ENCODE measurements at regions not wholly inside any gene's neighbourhood (a gene's known extent, or its start where the extent isn't known, plus 50 kb on each side); places are given as distances from the start of the nearest gene placed in this dataset.
"Not testable (repeated sequence)": the region's sequence is repeated elsewhere in the genome, so short reads cannot be mapped to it uniquely, and the experiment has no call there.

GRCh38 chr3:124346487-124346886, 354.6 kb upstream of the ROPN1 start:
- no peaks in the 10 kb centered on the region for H3K27me3 ChIP-seq (replicated peaks; ENCODE audit: insufficient read depth, low read length)
- no peaks in the 10 kb centered on the region for H3K9me2 ChIP-seq (replicated peaks; ENCODE audit: insufficient read depth, low read length)
- no peak overlapping the region for H3K9ac ChIP-seq (ENCODE audit: low read length)
- no peak for TF ChIP-seq EZH2 (optimal IDR thresholded peaks at IDR 0.05; ENCODE audit: low read depth, low read length)
- TF ChIP-seq CTCF (IDR thresholded peaks at IDR 0.05; ENCODE audit: low read length), result no peak
- no peak for TF ChIP-seq EZH2phosphoT487 (IDR thresholded peaks at IDR 0.05; ENCODE audit: low read length)
- no peaks in the 10 kb centered on the region for H3F3A ChIP-seq (ENCODE audit: insufficient read depth, low read length)
- no peak for DNase-seq
- H4K20me1 ChIP-seq (ENCODE audit: insufficient read depth, low read length), result no peaks in the 10 kb centered on the region
- no peak overlapping the region for H3K27ac ChIP-seq (ENCODE audit: low read length)
- H3K9me3 ChIP-seq (replicated peaks; ENCODE audit: insufficient read depth, low read length), result no peaks in the 10 kb centered on the region
- H3K36me3 ChIP-seq (replicated peaks; ENCODE audit: insufficient read depth, low read length), result no peaks in the 10 kb centered on the region
- no peaks in the 10 kb centered on the region for H3K79me2 ChIP-seq (ENCODE audit: low read length)
- H3K4me2 ChIP-seq (ENCODE audit: low read depth, low read length), result no peak overlapping the region
- no peak overlapping the region for H3K4me3 ChIP-seq (ENCODE audit: low read length)
- H3K4me1 ChIP-seq (ENCODE audit: low read length), result no peaks in the 10 kb centered on the region
- H2AFZ ChIP-seq (ENCODE audit: low read length), result no peak overlapping the region

DNA sequence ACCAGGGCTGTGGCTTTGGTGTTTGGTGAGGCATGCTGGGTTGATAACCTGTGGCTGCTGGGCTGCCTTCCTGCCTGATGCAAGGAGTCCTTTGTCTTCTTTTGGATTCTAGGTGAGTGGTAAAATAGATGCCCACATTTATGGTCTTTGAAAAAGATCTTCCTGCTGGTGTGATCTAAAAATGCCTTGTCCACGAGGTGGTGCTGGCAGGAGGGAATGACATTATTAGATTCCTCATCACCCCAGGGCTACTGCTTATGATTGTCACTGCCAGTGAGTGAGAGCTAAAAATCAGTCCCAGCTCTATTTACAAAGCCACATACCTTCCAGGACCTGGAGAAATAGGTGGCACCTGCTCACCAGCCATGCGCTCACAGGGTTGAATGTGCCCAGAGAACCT, 355.5 kb upstream of the ROPN1 start:
- H3K9me3 ChIP-seq (replicated peaks; ENCODE audit: insufficient read depth, low read length), result no peaks in the 10 kb centered on the region
- H3K4me2 ChIP-seq (ENCODE audit: low read depth, low read length), result no peak overlapping the region
- H3K36me3 ChIP-seq (replicated peaks; ENCODE audit: insufficient read depth, low read length), result no peaks in the 10 kb centered on the region
- TF ChIP-seq EZH2 (optimal IDR thresholded peaks at IDR 0.05; ENCODE audit: low read depth, low read length) (no peak), EZH2phosphoT487 (IDR thresholded peaks at IDR 0.05; ENCODE audit: low read length) (no peak), CTCF (IDR thresholded peaks at IDR 0.05; ENCODE audit: low read length) (no peak; the same call in 1 of the 2 replicates)
- H2AFZ ChIP-seq (ENCODE audit: low read length), result no peak overlapping the region
- peaks cover 5% of the 10 kb centered on the region; the same call in 1 of the 2 replicates for H3K4me1 ChIP-seq (ENCODE audit: low read length)
- no peaks in the 10 kb centered on the region for H3K79me2 ChIP-seq (ENCODE audit: low read length)
- H3K4me3 ChIP-seq (ENCODE audit: low read length), result no peak overlapping the region
- no peaks in the 10 kb centered on the region for H4K20me1 ChIP-seq (ENCODE audit: insufficient read depth, low read length)
- H3K27me3 ChIP-seq (replicated peaks; ENCODE audit: insufficient read depth, low read length), result no peaks in the 10 kb centered on the region
- no peak overlapping the region for H3K27ac ChIP-seq (ENCODE audit: low read length)
- H3F3A ChIP-seq (ENCODE audit: insufficient read depth, low read length), result no peaks in the 10 kb centered on the region
- no peak for DNase-seq
- no peaks in the 10 kb centered on the region for H3K9me2 ChIP-seq (replicated peaks; ENCODE audit: insufficient read depth, low read length)
- H3K9ac ChIP-seq (ENCODE audit: low read length), result no peak overlapping the region

- H3F3A ChIP-seq (ENCODE audit: insufficient read depth, low read length); H2AFZ ChIP-seq (ENCODE audit: low read length); H3K36me3 ChIP-seq (replicated peaks; ENCODE audit: insufficient read depth, low read length); H3K9me2 ChIP-seq (replicated peaks; ENCODE audit: insufficient read depth, low read length); H3K79me2 ChIP-seq (ENCODE audit: low read length); H3K4me2 ChIP-seq (ENCODE audit: low read depth, low read length); H4K20me1 ChIP-seq (ENCODE audit: insufficient read depth, low read length); H3K4me3 ChIP-seq (ENCODE audit: low read length); H3K9ac ChIP-seq (ENCODE audit: low read length); H3K9me3 ChIP-seq (replicated peaks; ENCODE audit: insufficient read depth, low read length); H3K27ac ChIP-seq (ENCODE audit: low read length); H3K27me3 ChIP-seq (replicated peaks; ENCODE audit: insufficient read depth, low read length); H3K4me1 ChIP-seq (ENCODE audit: low read length); DNase-seq: not testable (repeated sequence)
These were observed 356.6 kb upstream of the ROPN1 start for GRCh38 chr3:124348555-124348954.

GRCh38 chr3:124351430-124352148, 359.7 kb upstream of the ROPN1 start:
- no peaks in the 10 kb centered on the region for H3K9me3 ChIP-seq (replicated peaks; ENCODE audit: insufficient read depth, low read length)
- H3K27me3 ChIP-seq (replicated peaks; ENCODE audit: insufficient read depth, low read length), result no peaks in the 10 kb centered on the region
- H3K9ac ChIP-seq (ENCODE audit: low read length), result no peak overlapping the region
- no peaks in the 10 kb centered on the region for H4K20me1 ChIP-seq (ENCODE audit: insufficient read depth, low read length)
- no peaks in the 10 kb centered on the region for H3F3A ChIP-seq (ENCODE audit: insufficient read depth, low read length)
- no peak overlapping the region for H3K27ac ChIP-seq (ENCODE audit: low read length)
- H3K4me1 ChIP-seq (ENCODE audit: low read length), result peaks cover 7% of the 10 kb centered on the region; the same call in 1 of the 2 replicates
- H3K4me3 ChIP-seq (ENCODE audit: low read length), result no peak overlapping the region
- DNase-seq, result peak; percentile 75
- H2AFZ ChIP-seq (ENCODE audit: low read length), result no peak overlapping the region
- no peak overlapping the region for H3K4me2 ChIP-seq (ENCODE audit: low read depth, low read length)
- no peaks in the 10 kb centered on the region for H3K79me2 ChIP-seq (ENCODE audit: low read length)
- H3K36me3 ChIP-seq (replicated peaks; ENCODE audit: insufficient read depth, low read length), result no peaks in the 10 kb centered on the region
- H3K9me2 ChIP-seq (replicated peaks; ENCODE audit: insufficient read depth, low read length), result no peaks in the 10 kb centered on the region
- no peak for TF ChIP-seq EZH2 (optimal IDR thresholded peaks at IDR 0.05; ENCODE audit: low read depth, low read length)
- peak; percentile 73 for TF ChIP-seq CTCF (IDR thresholded peaks at IDR 0.05; ENCODE audit: low read length)
- TF ChIP-seq EZH2phosphoT487 (IDR thresholded peaks at IDR 0.05; ENCODE audit: low read length), result no peak
